ENCODE measurements at regions not wholly inside any gene's neighbourhood (a gene's known extent, or its start where the extent isn't known, plus 50 kb on each side); places are given as distances from the start of the nearest gene placed in this dataset.

GRCh38 chr7:83799333-83799732 lies 150.4 kb upstream of the SEMA3E start:
- intact Hi-C loops (cut with micrococcal nuclease; ENCODE audit: unreplicated experiment) = no loop called here
- peaks cover 7% of the 10 kb centered on the region for H3K27me3 ChIP-seq (replicated peaks; ENCODE audit: insufficient read depth, low read depth, low read length, poor library complexity)
- H3K36me3 ChIP-seq (ENCODE audit: insufficient read depth, low read length, poor library complexity, severe bottlenecking) = no peaks in the 10 kb centered on the region
- no peak for DNase-seq (ENCODE audit: low spot score)
- POLR2A ChIA-PET (ENCODE audit: low non-redundant PET) = no interaction called here
- no peaks in the 10 kb centered on the region for H3K4me1 ChIP-seq (ENCODE audit: insufficient read depth, low read length, poor library complexity, severe bottlenecking)
- H3K9me3 ChIP-seq (ENCODE audit: low read depth, low read length, poor library complexity, severe bottlenecking) = no peaks in the 10 kb centered on the region
- H3K27ac ChIP-seq (ENCODE audit: low read depth, low read length, poor library complexity, severe bottlenecking) = no peak overlapping the region
- CTCF ChIA-PET = no interaction called here
- no TSS peak for BruUV-seq (replicated peaks)
- no peak overlapping the region for H3K4me3 ChIP-seq (ENCODE audit: low read depth, low read length, poor library complexity, severe bottlenecking)
- no peak for TF ChIP-seq CTCF (conservative IDR thresholded peaks at IDR 0.05; ENCODE audit: low read depth, low read length)
- TF ChIP-seq EZH2 (IDR thresholded peaks at IDR 0.05; ENCODE audit: borderline replicate concordance, low read depth, low read length, poor library complexity, severe bottlenecking) = no peak

GRCh38 chr7:83798489-83798888 lies 149.6 kb upstream of the SEMA3E start:
- POLR2A ChIA-PET (ENCODE audit: low non-redundant PET) = no interaction called here
- Histone ChIP-seq H3K9me3 (ENCODE audit: low read depth, low read length, poor library complexity, severe bottlenecking) (no peaks in the 10 kb centered on the region), H3K4me1 (ENCODE audit: insufficient read depth, low read length, poor library complexity, severe bottlenecking) (no peaks in the 10 kb centered on the region), H3K36me3 (ENCODE audit: insufficient read depth, low read length, poor library complexity, severe bottlenecking) (no peaks in the 10 kb centered on the region), H3K27ac (ENCODE audit: low read depth, low read length, poor library complexity, severe bottlenecking) (no peak overlapping the region), H3K4me3 (ENCODE audit: low read depth, low read length, poor library complexity, severe bottlenecking) (no peak overlapping the region), H3K27me3 (replicated peaks; ENCODE audit: insufficient read depth, low read depth, low read length, poor library complexity) (peaks cover 7% of the 10 kb centered on the region)
- intact Hi-C loops (cut with micrococcal nuclease; ENCODE audit: unreplicated experiment) = no loop called here
- TF ChIP-seq CTCF (conservative IDR thresholded peaks at IDR 0.05; ENCODE audit: low read depth, low read length) = no peak
- TF ChIP-seq EZH2 (IDR thresholded peaks at IDR 0.05; ENCODE audit: borderline replicate concordance, low read depth, low read length, poor library complexity, severe bottlenecking) = no peak
- CTCF ChIA-PET = no interaction called here
- DNase-seq (ENCODE audit: low spot score) = no peak
- no TSS peak for BruUV-seq (replicated peaks)

- Histone ChIP-seq H3K27ac (ENCODE audit: low read depth, low read length, poor library complexity, severe bottlenecking) (no peak overlapping the region), H3K36me3 (ENCODE audit: insufficient read depth, low read length, poor library complexity, severe bottlenecking) (no peaks in the 10 kb centered on the region), H3K4me1 (ENCODE audit: insufficient read depth, low read length, poor library complexity, severe bottlenecking) (no peaks in the 10 kb centered on the region), H3K9me3 (ENCODE audit: low read depth, low read length, poor library complexity, severe bottlenecking) (no peaks in the 10 kb centered on the region), H3K27me3 (replicated peaks; ENCODE audit: insufficient read depth, low read depth, low read length, poor library complexity) (peaks cover 7% of the 10 kb centered on the region), H3K4me3 (ENCODE audit: low read depth, low read length, poor library complexity, severe bottlenecking) (no peak overlapping the region)
- no peak for DNase-seq (ENCODE audit: low spot score)
- TF ChIP-seq CTCF (conservative IDR thresholded peaks at IDR 0.05; ENCODE audit: low read depth, low read length) = no peak
- TF ChIP-seq EZH2 (IDR thresholded peaks at IDR 0.05; ENCODE audit: borderline replicate concordance, low read depth, low read length, poor library complexity, severe bottlenecking) = no peak
- POLR2A ChIA-PET (ENCODE audit: low non-redundant PET) = no interaction called here
- BruUV-seq (replicated peaks) = no TSS peak
- intact Hi-C loops (cut with micrococcal nuclease; ENCODE audit: unreplicated experiment) = no loop called here
- CTCF ChIA-PET = no interaction called here
These were observed 147.8 kb upstream of the SEMA3E start for GRCh38 chr7:83796760-83797159.
